ENCODE measurements at regions not wholly inside any gene's neighbourhood (a gene's known extent, or its start where the extent isn't known, plus 50 kb on each side); places are given as distances from the start of the nearest gene placed in this dataset.
"Not testable (repeated sequence)": the region's sequence is repeated elsewhere in the genome, so short reads cannot be mapped to it uniquely, and the experiment has no call there.

GRCh38 chr1:143875947-143876346 is 95.8 kb downstream of the FAM72C start:
- ATAC-seq; H3K4me3 Mint-ChIP-seq; H3K9me3 Mint-ChIP-seq; DNase-seq; H3K9me3 ChIP-seq (ENCODE audit: control insufficient read depth, insufficient read depth, low read length); H3K27me3 Mint-ChIP-seq (ENCODE audit: low read depth in 2 of 2); H3K36me3 Mint-ChIP-seq; H3K4me1 ChIP-seq (ENCODE audit: control insufficient read depth, insufficient read depth, low read length); H3K36me3 ChIP-seq (ENCODE audit: control insufficient read depth, insufficient read depth, low read length); H3K27ac Mint-ChIP-seq; H3K4me3 ChIP-seq (ENCODE audit: low read length); H3K27ac ChIP-seq (ENCODE audit: low read length); H3K4me1 Mint-ChIP-seq; intact Hi-C loops (cut with micrococcal nuclease); H3K27me3 ChIP-seq (ENCODE audit: control insufficient read depth, insufficient read depth, low read length): not testable (repeated sequence)
- 100% methylated on average over 1 of the region's 5 CpGs for WGBS (ENCODE audit: insufficient coverage)

GRCh38 chr1:143874625-143875024 is 97.2 kb downstream of the FAM72C start:
- ATAC-seq, result peak in 1 of 3 donors; percentile 33
- H3K27me3 Mint-ChIP-seq (ENCODE audit: low read depth in 2 of 2); H3K4me3 Mint-ChIP-seq; H3K9me3 ChIP-seq (ENCODE audit: control insufficient read depth, insufficient read depth, low read length); intact Hi-C loops (cut with micrococcal nuclease); H3K9me3 Mint-ChIP-seq; H3K36me3 ChIP-seq (ENCODE audit: control insufficient read depth, insufficient read depth, low read length); H3K27ac ChIP-seq (ENCODE audit: low read length); H3K4me3 ChIP-seq (ENCODE audit: low read length); H3K4me1 Mint-ChIP-seq; H3K27me3 ChIP-seq (ENCODE audit: control insufficient read depth, insufficient read depth, low read length); H3K36me3 Mint-ChIP-seq; DNase-seq; H3K4me1 ChIP-seq (ENCODE audit: control insufficient read depth, insufficient read depth, low read length); H3K27ac Mint-ChIP-seq: not testable (repeated sequence)
- WGBS (ENCODE audit: insufficient coverage), result no CpG with 5 or more reads among the region's 2 CpGs

GRCh38 chr1:143873650-143874049 is 98.1 kb downstream of the FAM72C start:
- H3K4me3 Mint-ChIP-seq; H3K27ac Mint-ChIP-seq; intact Hi-C loops (cut with micrococcal nuclease); H3K4me1 ChIP-seq (ENCODE audit: control insufficient read depth, insufficient read depth, low read length); H3K36me3 ChIP-seq (ENCODE audit: control insufficient read depth, insufficient read depth, low read length); H3K27me3 ChIP-seq (ENCODE audit: control insufficient read depth, insufficient read depth, low read length); DNase-seq; H3K9me3 Mint-ChIP-seq; H3K27ac ChIP-seq (ENCODE audit: low read length); H3K4me3 ChIP-seq (ENCODE audit: low read length); H3K9me3 ChIP-seq (ENCODE audit: control insufficient read depth, insufficient read depth, low read length); H3K4me1 Mint-ChIP-seq; H3K36me3 Mint-ChIP-seq; H3K27me3 Mint-ChIP-seq (ENCODE audit: low read depth in 2 of 2): not testable (repeated sequence)
- peak; percentile 60 to 82 (median 61) for ATAC-seq
- WGBS (ENCODE audit: insufficient coverage), result 75% methylated on average over 2 of the region's 5 CpGs

- H3K4me3 Mint-ChIP-seq; ATAC-seq; H3K4me3 ChIP-seq (ENCODE audit: low read length); DNase-seq; H3K4me1 ChIP-seq (ENCODE audit: control insufficient read depth, insufficient read depth, low read length); H3K27ac Mint-ChIP-seq; H3K36me3 ChIP-seq (ENCODE audit: control insufficient read depth, insufficient read depth, low read length); H3K9me3 Mint-ChIP-seq; intact Hi-C loops (cut with micrococcal nuclease); H3K36me3 Mint-ChIP-seq; H3K27ac ChIP-seq (ENCODE audit: low read length); H3K27me3 ChIP-seq (ENCODE audit: control insufficient read depth, insufficient read depth, low read length); H3K27me3 Mint-ChIP-seq (ENCODE audit: low read depth in 2 of 2); H3K4me1 Mint-ChIP-seq; H3K9me3 ChIP-seq (ENCODE audit: control insufficient read depth, insufficient read depth, low read length): not testable (repeated sequence)
- WGBS (ENCODE audit: insufficient coverage), result no CpG with 5 or more reads among the region's 1 CpG
These were observed 101.4 kb downstream of the FAM72C start for GRCh38 chr1:143870388-143870787.

GRCh38 chr1:143867590-143868220 is 104.1 kb downstream of the FAM72C start:
- H3K4me3 ChIP-seq (ENCODE audit: low read length); DNase-seq; H3K4me1 ChIP-seq (ENCODE audit: control insufficient read depth, insufficient read depth, low read length); intact Hi-C loops (cut with micrococcal nuclease); H3K4me3 Mint-ChIP-seq; H3K9me3 Mint-ChIP-seq; H3K27ac ChIP-seq (ENCODE audit: low read length); H3K9me3 ChIP-seq (ENCODE audit: control insufficient read depth, insufficient read depth, low read length); H3K27me3 Mint-ChIP-seq (ENCODE audit: low read depth in 2 of 2); H3K4me1 Mint-ChIP-seq; ATAC-seq; H3K36me3 ChIP-seq (ENCODE audit: control insufficient read depth, insufficient read depth, low read length); H3K36me3 Mint-ChIP-seq; H3K27ac Mint-ChIP-seq; H3K27me3 ChIP-seq (ENCODE audit: control insufficient read depth, insufficient read depth, low read length): not testable (repeated sequence)
- 33% methylated on average over 1 of the region's 5 CpGs for WGBS (ENCODE audit: insufficient coverage)

- H3K27me3 ChIP-seq (ENCODE audit: control insufficient read depth, insufficient read depth, low read length); H3K27me3 Mint-ChIP-seq (ENCODE audit: low read depth in 2 of 2); intact Hi-C loops (cut with micrococcal nuclease); H3K36me3 ChIP-seq (ENCODE audit: control insufficient read depth, insufficient read depth, low read length); H3K9me3 Mint-ChIP-seq; H3K9me3 ChIP-seq (ENCODE audit: control insufficient read depth, insufficient read depth, low read length); H3K27ac Mint-ChIP-seq; H3K27ac ChIP-seq (ENCODE audit: low read length); H3K36me3 Mint-ChIP-seq; H3K4me1 ChIP-seq (ENCODE audit: control insufficient read depth, insufficient read depth, low read length); ATAC-seq; H3K4me1 Mint-ChIP-seq; DNase-seq; H3K4me3 Mint-ChIP-seq; H3K4me3 ChIP-seq (ENCODE audit: low read length): not testable (repeated sequence)
- no CpG with 5 or more reads among the region's 1 CpG for WGBS (ENCODE audit: insufficient coverage)
These were observed 107.8 kb downstream of the FAM72C start for GRCh38 chr1:143863901-143864520.

- H3K4me1 Mint-ChIP-seq; ATAC-seq; intact Hi-C loops (cut with micrococcal nuclease); H3K4me3 Mint-ChIP-seq; DNase-seq; H3K9me3 Mint-ChIP-seq; H3K27me3 ChIP-seq (ENCODE audit: control insufficient read depth, insufficient read depth, low read length); H3K9me3 ChIP-seq (ENCODE audit: control insufficient read depth, insufficient read depth, low read length); H3K27me3 Mint-ChIP-seq (ENCODE audit: low read depth in 2 of 2); H3K4me3 ChIP-seq (ENCODE audit: low read length); H3K4me1 ChIP-seq (ENCODE audit: control insufficient read depth, insufficient read depth, low read length); H3K27ac Mint-ChIP-seq; H3K36me3 ChIP-seq (ENCODE audit: control insufficient read depth, insufficient read depth, low read length); H3K36me3 Mint-ChIP-seq; H3K27ac ChIP-seq (ENCODE audit: low read length): not testable (repeated sequence)
- no CpG with 5 or more reads among the region's 4 CpGs for WGBS (ENCODE audit: insufficient coverage)
These were observed 109.1 kb downstream of the FAM72C start for GRCh38 chr1:143862722-143863121.

GRCh38 chr1:143861306-143861705 is 110.5 kb downstream of the FAM72C start:
- H3K4me3 ChIP-seq (ENCODE audit: low read length); H3K4me1 Mint-ChIP-seq; DNase-seq; H3K27me3 Mint-ChIP-seq (ENCODE audit: low read depth in 2 of 2); H3K9me3 Mint-ChIP-seq; H3K27me3 ChIP-seq (ENCODE audit: control insufficient read depth, insufficient read depth, low read length); H3K36me3 ChIP-seq (ENCODE audit: control insufficient read depth, insufficient read depth, low read length); H3K9me3 ChIP-seq (ENCODE audit: control insufficient read depth, insufficient read depth, low read length); intact Hi-C loops (cut with micrococcal nuclease); H3K27ac ChIP-seq (ENCODE audit: low read length); H3K27ac Mint-ChIP-seq; H3K36me3 Mint-ChIP-seq; ATAC-seq; H3K4me1 ChIP-seq (ENCODE audit: control insufficient read depth, insufficient read depth, low read length); H3K4me3 Mint-ChIP-seq: not testable (repeated sequence)
- WGBS (ENCODE audit: insufficient coverage), result no CpG with 5 or more reads among the region's 1 CpG

Data from natural killer cell (primary cell).